C4-2B (cell line): ENCODE measurements at regions not wholly inside any gene's neighbourhood (a gene's known extent, or its start where the extent isn't known, plus 50 kb on each side); places are given as distances from the start of the nearest gene placed in this dataset.

ENCODE experiments used
- CTCF ChIP-seq: fragments of 450-650 bp; conservative IDR thresholded peaks from 2 replicates; pipeline ENCODE4 v1.5.1; 2017; ENCODE audit warnings: mild to moderate bottlenecking
- ZFX ChIP-seq: fragments of 450-650 bp; IDR thresholded peaks from 2 replicates; pipeline ENCODE4 v1.6.1; 2017

GRCh38 chr1:187838335-187839293 is 1009.9 kb downstream of the PLA2G4A start:
- no peak for TF ChIP-seq CTCF
- no peak for TF ChIP-seq ZFX
